ENCODE measurements at regions not wholly inside any gene's neighbourhood (a gene's known extent, or its start where the extent isn't known, plus 50 kb on each side); places are given as distances from the start of the nearest gene placed in this dataset.

GRCh38 chr1:104795931-104796330, 1046.2 kb downstream of the AMY1C start:
- H3K9me3 Mint-ChIP-seq (ENCODE audit: unreplicated experiment): no peaks in the 10 kb centered on the region
- DNase-seq (ENCODE audit: low spot score): no peak

GRCh38 chr1:104797982-104798381, 1048.3 kb downstream of the AMY1C start:
- Mint-ChIP-seq H3K27me3 (ENCODE audit: unreplicated experiment) (peaks cover 1% of the 10 kb centered on the region), H3K9me3 (ENCODE audit: unreplicated experiment) (no peaks in the 10 kb centered on the region), H3K36me3 (ENCODE audit: low read depth, unreplicated experiment) (no peaks in the 10 kb centered on the region)

More at GRCh38 chr1:104795931-104796330, 1046.2 kb downstream of the AMY1C start:
- Mint-ChIP-seq H3K27me3 (ENCODE audit: unreplicated experiment) (no peaks in the 10 kb centered on the region), H3K4me3 (ENCODE audit: unreplicated experiment) (no peak overlapping the region), H3K4me1 (ENCODE audit: unreplicated experiment) (no peaks in the 10 kb centered on the region), H3K36me3 (ENCODE audit: low read depth, unreplicated experiment) (no peaks in the 10 kb centered on the region), H3K27ac (ENCODE audit: unreplicated experiment) (no peak overlapping the region)
- TF ChIP-seq CTCF (IDR thresholded peaks at IDR 0.05; ENCODE audit: unreplicated experiment): no peak

GRCh38 chr1:104801344-104801743, 1051.6 kb downstream of the AMY1C start:
- no peak for TF ChIP-seq CTCF (IDR thresholded peaks at IDR 0.05; ENCODE audit: unreplicated experiment)
- Mint-ChIP-seq H3K27ac (ENCODE audit: unreplicated experiment) (no peak overlapping the region), H3K27me3 (ENCODE audit: unreplicated experiment) (peaks cover 1% of the 10 kb centered on the region), H3K4me3 (ENCODE audit: unreplicated experiment) (no peak overlapping the region), H3K36me3 (ENCODE audit: low read depth, unreplicated experiment) (no peaks in the 10 kb centered on the region), H3K4me1 (ENCODE audit: unreplicated experiment) (no peaks in the 10 kb centered on the region), H3K9me3 (ENCODE audit: unreplicated experiment) (no peaks in the 10 kb centered on the region)
- DNase-seq (ENCODE audit: low spot score): no peak

More at GRCh38 chr1:104797982-104798381, 1048.3 kb downstream of the AMY1C start:
- TF ChIP-seq CTCF (IDR thresholded peaks at IDR 0.05; ENCODE audit: unreplicated experiment): no peak
- no peak for DNase-seq (ENCODE audit: low spot score)
- H3K4me3 Mint-ChIP-seq (ENCODE audit: unreplicated experiment): no peak overlapping the region
- H3K4me1 Mint-ChIP-seq (ENCODE audit: unreplicated experiment): no peaks in the 10 kb centered on the region
- no peak overlapping the region for H3K27ac Mint-ChIP-seq (ENCODE audit: unreplicated experiment)

- no peaks in the 10 kb centered on the region for H3K36me3 Mint-ChIP-seq (ENCODE audit: low read depth, unreplicated experiment)
- peaks cover 1% of the 10 kb centered on the region for H3K27me3 Mint-ChIP-seq (ENCODE audit: unreplicated experiment)
- DNase-seq (ENCODE audit: low spot score): no peak
- TF ChIP-seq CTCF (IDR thresholded peaks at IDR 0.05; ENCODE audit: unreplicated experiment): no peak
- H3K4me3 Mint-ChIP-seq (ENCODE audit: unreplicated experiment): no peak overlapping the region
- no peaks in the 10 kb centered on the region for H3K9me3 Mint-ChIP-seq (ENCODE audit: unreplicated experiment)
- no peak overlapping the region for H3K27ac Mint-ChIP-seq (ENCODE audit: unreplicated experiment)
- no peaks in the 10 kb centered on the region for H3K4me1 Mint-ChIP-seq (ENCODE audit: unreplicated experiment)
These were observed 1054.4 kb downstream of the AMY1C start for GRCh38 chr1:104804147-104804546.

GRCh38 chr1:104807590-104807989, 1057.9 kb downstream of the AMY1C start:
- Mint-ChIP-seq H3K9me3 (ENCODE audit: unreplicated experiment) (no peaks in the 10 kb centered on the region), H3K4me3 (ENCODE audit: unreplicated experiment) (no peak overlapping the region), H3K4me1 (ENCODE audit: unreplicated experiment) (peaks cover 4% of the 10 kb centered on the region), H3K27ac (ENCODE audit: unreplicated experiment) (no peak overlapping the region), H3K27me3 (ENCODE audit: unreplicated experiment) (no peaks in the 10 kb centered on the region), H3K36me3 (ENCODE audit: low read depth, unreplicated experiment) (no peaks in the 10 kb centered on the region)
- TF ChIP-seq CTCF (IDR thresholded peaks at IDR 0.05; ENCODE audit: unreplicated experiment): no peak
- no peak for DNase-seq (ENCODE audit: low spot score)
